HepG2 (cell line): ENCODE measurements at regions not wholly inside any gene's neighbourhood (a gene's known extent, or its start where the extent isn't known, plus 50 kb on each side); places are given as distances from the start of the nearest gene placed in this dataset.

Experiments
- ATAC-seq: fragments of 200-7000 bp; cut with Tn5 transposase; 3 replicates; pipeline ENCODE4 v1.9.1; 2020; ENCODE audit warnings: mild to moderate bottlenecking, moderate library complexity
- BruUV-seq: library from RNA; stranded (reverse); fragments of 400-500 nt; replicated peaks from 2 replicates; lab custom pipeline; 2021; lab: Mats Ljungman, UMichigan
- CTCF ChIA-PET: fragments of 300-600 bp; formaldehyde crosslinking; extraction: SDS; loops from one replicate; lab custom pipeline; 2021; ENCODE audit warnings: low total read pairs, inconsistent platforms, low intra/inter-chr PET ratio; lab: Yijun Ruan, JAX
- POLR2A ChIA-PET: fragments of 350-600 bp; sonication (Branson Sonifier 250); formaldehyde crosslinking; loops from one replicate; lab custom pipeline; 2020; ENCODE audit warnings: antibody characterized with exemption, inconsistent platforms; lab: Yijun Ruan, JAX
- DNase-seq: peaks from one replicate; pipeline ENCODE4 v3.0.0-alpha.2; 2015; ENCODE audit warnings: low spot score
- FAIRE-seq: peaks from 3 replicates; lab custom pipeline; 2011; peaks lifted over from hg19 to GRCh38; lab: Jason Lieb, UNC
- H2AFZ ChIP-seq: one replicate; pipeline ENCODE4 v1.6.1; 2011; ENCODE audit warnings: low read length, inconsistent platforms
- H3K27ac ChIP-seq: fragments of 300-600 bp; 3 replicates; pipeline ENCODE4 v1.8.0; 2011; ENCODE audit warnings: mixed run types, mild to moderate bottlenecking, mixed read lengths, low read length, inconsistent platforms; ENCODE audit not compliant: insufficient read depth; ENCODE audit errors: extremely low read length
- H3K27me3 ChIP-seq, 2 experiments: fragments of 200-600 bp in 1 of 2; 2 replicates in 1 of 2; 3 replicates in 1 of 2; pipeline versions ENCODE4 v1.6.0 to v1.8.0; 2011; ENCODE audit warnings: low read length in 2 of 2, mild to moderate bottlenecking in 2 of 2, moderate library complexity in 2 of 2, inconsistent platforms in 1 of 2; ENCODE audit not compliant: insufficient read depth in 2 of 2, control insufficient read depth in 1 of 2
- H3K36me3 ChIP-seq, 2 experiments: fragments of 200-600 bp in 1 of 2; replicated peaks in 1 of 2; 2 replicates in 1 of 2; 3 replicates in 1 of 2; pipeline versions ENCODE4 v1.5.1 to v1.8.0; 2011; ENCODE audit warnings: low read length in 2 of 2, inconsistent platforms in 1 of 2; ENCODE audit not compliant: insufficient read depth in 2 of 2, control insufficient read depth in 1 of 2
- H3K4me1 ChIP-seq: 2 replicates; pipeline ENCODE4 v1.5.1; 2012; ENCODE audit warnings: low read length, inconsistent platforms; ENCODE audit not compliant: insufficient read depth
- H3K4me2 ChIP-seq: 2 replicates; pipeline ENCODE4 v1.6.0; 2011; ENCODE audit warnings: low read depth, low read length, inconsistent platforms
- H3K4me3 ChIP-seq, 3 experiments: fragments of 200-600 bp in 1 of 3; sonication (generic), shearing (Covaris generic) in 1 of 3; replicated peaks in 1 of 3; 2 replicates each; pipeline ENCODE4 v1.5.1; 2011 to 2016; ENCODE audit warnings: low read length in 3 of 3, inconsistent platforms in 2 of 3, low read depth in 2 of 3, mild to moderate bottlenecking in 2 of 3, control low read depth in 1 of 3, mixed read lengths in 1 of 3; ENCODE audit not compliant: insufficient read depth in 1 of 3
- H3K79me2 ChIP-seq: one replicate; pipeline ENCODE4 v1.6.1; 2011; ENCODE audit warnings: low read length, inconsistent platforms; ENCODE audit not compliant: insufficient read depth
- H3K9ac ChIP-seq: 2 replicates; pipeline ENCODE4 v1.6.0; 2011; ENCODE audit warnings: mild to moderate bottlenecking, low read depth, low read length, inconsistent platforms; ENCODE audit not compliant: insufficient read depth
- H3K9me3 ChIP-seq: 2 replicates; pipeline ENCODE4 v1.5.1; 2012; ENCODE audit warnings: mild to moderate bottlenecking, low read length
- H4K20me1 ChIP-seq: 2 replicates; pipeline ENCODE4 v1.6.0; 2011; ENCODE audit warnings: inconsistent platforms, mild to moderate bottlenecking, low read length, moderate library complexity; ENCODE audit not compliant: insufficient read depth
- ARNT2 ChIP-seq: sonication (generic); formaldehyde crosslinking; IDR thresholded peaks from 2 replicates; pipeline ENCODE4 v1.8.0; 2022; ENCODE audit warnings: mild to moderate bottlenecking, low read depth, missing genetic modification reagents, moderate library complexity
- EED ChIP-seq: sonication (generic); formaldehyde crosslinking; IDR thresholded peaks from 2 replicates; pipeline ENCODE4 v1.5.0; 2020; ENCODE audit warnings: mild to moderate bottlenecking, missing genetic modification reagents
- HOMEZ ChIP-seq: IDR thresholded peaks from 2 replicates; pipeline ENCODE4 v1.6.1; 2016; ENCODE audit warnings: low read depth
- KLF9 ChIP-seq: IDR thresholded peaks from 2 replicates; pipeline ENCODE4 v1.6.1; 2016; ENCODE audit warnings: low read depth
- MAF1 ChIP-seq: sonication (generic); formaldehyde crosslinking; IDR thresholded peaks from 2 replicates; pipeline ENCODE4 v1.5.0; 2020; ENCODE audit warnings: missing genetic modification reagents, borderline replicate concordance
- MAFF ChIP-seq: IDR thresholded peaks from 2 replicates; pipeline ENCODE4 v1.6.1; 2011; ENCODE audit warnings: low read depth, low read length, improper control_type of control experiment
- MNT ChIP-seq: fragments of 450-650 bp; IDR thresholded peaks from 2 replicates; pipeline ENCODE4 v1.6.1; 2016
- MTERF4 ChIP-seq: sonication (generic); formaldehyde crosslinking; IDR thresholded peaks from 2 replicates; pipeline ENCODE4 v1.8.0; 2023; ENCODE audit warnings: mild to moderate bottlenecking, missing genetic modification reagents
- NR2F6 ChIP-seq, 2 experiments: IDR thresholded peaks; 2 replicates each; pipeline ENCODE4 v1.6.1; 2016; ENCODE audit warnings: antibody characterized with exemption in 1 of 2, mild to moderate bottlenecking in 1 of 2
- SAFB2 ChIP-seq: sonication (generic); formaldehyde crosslinking; IDR thresholded peaks from 2 replicates; pipeline ENCODE4 v1.5.1; 2020; ENCODE audit warnings: missing genetic modification reagents, low read depth, mild to moderate bottlenecking, borderline replicate concordance
- SMAD9 ChIP-seq: sonication (generic); formaldehyde crosslinking; IDR thresholded peaks from 2 replicates; pipeline ENCODE4 v1.5.1; 2020; ENCODE audit warnings: mild to moderate bottlenecking, missing genetic modification reagents
- ZNF124 ChIP-seq: sonication (generic); formaldehyde crosslinking; IDR thresholded peaks from 2 replicates; pipeline ENCODE4 v1.4.0; 2020; ENCODE audit warnings: missing genetic modification reagents
- ZNF205 ChIP-seq: IDR thresholded peaks from 2 replicates; pipeline ENCODE4 v1.6.1; 2018; ENCODE audit warnings: missing biosample characterization, missing genetic modification reagents
- ZNF232 ChIP-seq: sonication (generic); formaldehyde crosslinking; IDR thresholded peaks from 2 replicates; pipeline ENCODE4 v1.4.0; 2020; ENCODE audit warnings: missing genetic modification reagents, borderline replicate concordance
- ZNF264 ChIP-seq: sonication (generic); formaldehyde crosslinking; IDR thresholded peaks from 2 replicates; pipeline ENCODE4 v1.4.0; 2020; ENCODE audit warnings: missing genetic modification reagents
- ZNF496 ChIP-seq: sonication (generic); formaldehyde crosslinking; IDR thresholded peaks from 2 replicates; pipeline ENCODE4 v1.8.1; 2023; ENCODE audit warnings: mild to moderate bottlenecking, moderate library complexity, missing genetic modification reagents; ENCODE audit not compliant: insufficient replicate concordance
- ZNF501 ChIP-seq: sonication (generic); formaldehyde crosslinking; IDR thresholded peaks from 2 replicates; pipeline ENCODE4 v1.5.1; 2020; ENCODE audit warnings: mild to moderate bottlenecking, moderate library complexity, missing genetic modification reagents
- ZNF574 ChIP-seq: sonication (generic); formaldehyde crosslinking; IDR thresholded peaks from 2 replicates; pipeline ENCODE4 v1.4.0; 2020; ENCODE audit warnings: missing genetic modification reagents
- ZSCAN20 ChIP-seq: sonication (generic); formaldehyde crosslinking; IDR thresholded peaks from 2 replicates; pipeline ENCODE4 v1.4.0; 2020; ENCODE audit warnings: missing genetic modification reagents, mild to moderate bottlenecking, borderline replicate concordance
- in situ Hi-C: cut with HindIII; loops from 2 replicates; pipeline ENCODE4 v1.10.0; 2017; ENCODE audit warnings: low pct_unique_long_range_greater_than_20kb; ENCODE audit not compliant: extremely low pct_ligation_motif_present
- intact Hi-C: fragments of 100-400 bp; cut with micrococcal nuclease; formaldehyde crosslinking; loops from one replicate; pipeline ENCODE4 v1.10.0; 2022; ENCODE audit not compliant: unreplicated experiment

- no peak for TF ChIP-seq ZNF232 (CRISPR knock-in tag)
These were observed 2167.3 kb upstream of the CELF4 start (continued) for GRCh38 chr18:39732918-39733317.

- ATAC-seq, result no peak
- in situ Hi-C loops, result no loop called here
- Histone ChIP-seq H4K20me1 (no peaks in the 10 kb centered on the region), H3K9ac (no peak overlapping the region)
- TF ChIP-seq EED (CRISPR knock-in tag) (no peak), ZNF205 (no peak), ARNT2 (CRISPR knock-in tag) (no peak), ZNF574 (CRISPR knock-in tag) (no peak), MAFF (no peak), ZSCAN20 (no peak), KLF9 (no peak), HOMEZ (CRISPR knock-in tag) (no peak), ZNF501 (CRISPR knock-in tag) (no peak), MTERF4 (no peak), ZNF264 (CRISPR knock-in tag) (no peak), SAFB2 (CRISPR knock-in tag) (no peak), MAF1 (CRISPR knock-in tag) (no peak), SMAD9 (CRISPR knock-in tag) (no peak), NR2F6 (IDR thresholded peaks at IDR 0.05) (no peak), NR2F6 (CRISPR knock-in tag; IDR thresholded peaks at IDR 0.05) (no peak), MNT (no peak), ZNF124 (CRISPR knock-in tag) (no peak), ZNF496 (no peak)
- TF ChIP-seq, all 625 proteins: peak for 0
- Histone ChIP-seq H3K9me3 (no peaks in the 10 kb centered on the region), H3K27ac (no peak overlapping the region), H3K36me3 (0 out of 5 replicates have a peak, but pooled peaks cover 0 to 3% of the 10 kb centered on the region in 2 experiments), H3K4me2 (no peak overlapping the region), H3K4me1 (no peaks in the 10 kb centered on the region), H3K79me2 (no peaks in the 10 kb centered on the region), H2AFZ (no peak overlapping the region), H3K4me3 (no peak overlapping the region), H3K27me3 (no peaks in the 10 kb centered on the region)
- DNase-seq, result no peak
- no TSS peak for BruUV-seq
- ChIA-PET CTCF (no interaction called here), POLR2A (no interaction called here)
- intact Hi-C loops, result no loop called here
- no peak for FAIRE-seq
These were observed 2165.0 kb upstream of the CELF4 start for GRCh38 chr18:39730606-39731005.
